ENCODE measurements at regions not wholly inside any gene's neighbourhood (a gene's known extent, or its start where the extent isn't known, plus 50 kb on each side); places are given as distances from the start of the nearest gene placed in this dataset.
"Not testable (repeated sequence)": the region's sequence is repeated elsewhere in the genome, so short reads cannot be mapped to it uniquely, and the experiment has no call there.

GRCh38 chr18:27366151-27366550 lies 181.0 kb upstream of the CHST9 start:
- no peak for DNase-seq

DNA sequence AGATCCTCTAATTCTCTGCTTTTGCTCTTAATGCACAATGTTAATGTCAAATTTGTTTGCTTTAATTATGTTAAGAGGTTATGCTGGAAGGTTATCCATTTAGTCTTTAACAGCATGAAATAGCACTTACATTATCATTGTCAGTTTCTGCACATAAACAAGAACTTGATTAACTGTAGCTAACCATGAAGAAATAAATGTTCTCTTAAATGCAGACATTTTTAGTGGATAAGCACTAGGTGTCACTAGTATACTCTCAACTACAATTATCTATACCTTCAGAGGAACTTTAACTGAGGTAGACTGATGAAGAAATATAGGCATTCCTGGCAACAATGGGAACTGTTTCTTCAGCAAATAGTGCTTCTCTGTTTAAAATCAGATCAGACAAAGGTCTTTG lies 178.8 kb upstream of the CHST9 start:
- no peak for DNase-seq

GRCh38 chr18:27361477-27361876 lies 176.4 kb upstream of the CHST9 start:
- no peak for DNase-seq

DNA sequence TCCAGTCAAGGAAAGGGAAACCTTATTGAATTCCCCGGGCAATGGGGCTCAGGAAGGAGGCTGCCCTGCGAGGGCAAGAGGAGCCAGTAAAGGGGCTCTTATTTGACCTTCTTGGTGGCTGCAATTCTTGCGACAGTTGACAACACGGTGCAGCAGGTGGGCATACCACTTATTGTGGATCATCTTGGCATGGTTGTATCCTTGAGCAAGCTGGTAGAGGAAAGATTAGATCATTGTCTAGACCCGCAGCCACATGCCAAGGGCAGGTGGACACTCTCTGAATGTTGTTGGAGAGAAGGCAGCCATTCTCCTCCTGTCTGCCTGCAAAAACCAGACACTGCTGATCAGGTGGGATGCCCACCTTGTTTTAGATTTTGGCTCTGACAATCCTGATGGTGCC lies 170.2 kb upstream of the CHST9 start:
- DNase-seq = no peak

- no peak for DNase-seq
These were observed 168.2 kb upstream of the CHST9 start for GRCh38 chr18:27353273-27353672.

DNA sequence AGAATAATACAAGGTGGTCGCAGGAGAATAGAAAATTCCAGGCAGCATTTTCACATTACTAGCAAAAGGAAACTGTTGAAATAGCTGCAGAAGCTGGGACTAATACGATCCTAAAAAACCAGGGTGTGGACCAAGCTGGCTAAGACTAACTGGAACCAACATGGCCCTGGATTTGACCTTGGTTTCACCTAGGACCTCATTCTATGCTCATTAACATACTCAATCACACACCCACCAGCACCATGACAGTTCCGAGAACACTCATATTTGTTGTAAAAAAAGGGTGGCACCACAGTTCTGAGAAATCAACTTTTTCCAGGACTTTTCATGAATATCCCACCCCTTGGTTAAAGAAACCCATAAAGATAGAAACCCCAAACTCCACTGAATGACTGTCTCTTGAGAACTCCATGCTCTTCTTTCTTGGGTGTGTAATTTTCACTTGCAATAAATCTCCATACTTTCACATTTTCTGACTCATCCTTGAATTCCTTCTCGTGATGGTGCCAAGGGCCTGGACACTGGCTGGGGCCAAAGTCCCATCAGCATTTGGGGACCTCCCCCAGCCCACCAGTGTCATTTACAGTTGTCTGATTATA lies 164.3 kb upstream of the CHST9 start:
- no peak for DNase-seq

GRCh38 chr18:27331606-27332005 lies 146.5 kb upstream of the CHST9 start:
- no peak for DNase-seq

DNA sequence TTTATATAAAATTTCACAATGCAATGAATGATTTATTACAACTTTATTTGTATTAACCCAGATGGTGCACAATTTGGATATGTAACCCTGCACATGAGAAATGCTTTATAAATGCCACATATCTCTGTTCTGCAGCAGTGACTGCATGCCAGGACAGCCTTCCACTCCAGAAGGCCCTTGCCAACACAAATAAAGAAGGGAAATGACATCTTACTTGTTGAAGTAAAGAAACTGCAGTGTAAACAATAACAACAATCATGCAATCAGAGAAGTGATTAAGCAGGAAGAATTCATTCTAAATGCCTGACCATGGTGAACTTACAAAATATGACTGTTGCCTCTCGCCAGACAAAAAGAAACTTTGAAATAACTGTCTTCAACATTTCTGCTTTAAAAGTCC lies 129.9 kb upstream of the CHST9 start:
- no peak for DNase-seq

DNA sequence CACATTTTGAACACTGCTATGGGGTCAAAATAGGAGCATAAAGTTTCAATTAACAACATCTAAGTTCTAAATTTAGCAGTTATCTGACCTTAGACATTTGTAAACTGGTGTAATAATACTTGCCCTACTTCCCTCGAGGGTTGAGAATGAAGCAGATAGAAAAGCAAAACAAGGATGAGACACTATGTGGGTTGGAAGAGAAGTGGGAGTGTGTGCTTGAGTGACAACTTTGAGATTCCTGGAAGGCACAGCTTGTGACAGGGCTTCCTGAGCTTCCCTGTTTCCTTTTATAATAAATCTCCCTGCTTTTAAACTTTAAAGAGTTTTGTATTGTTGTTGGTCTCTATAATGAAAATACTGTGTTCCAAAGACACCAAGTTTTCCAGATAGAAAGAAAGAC lies 128.6 kb upstream of the CHST9 start:
- no peak for DNase-seq

DNA sequence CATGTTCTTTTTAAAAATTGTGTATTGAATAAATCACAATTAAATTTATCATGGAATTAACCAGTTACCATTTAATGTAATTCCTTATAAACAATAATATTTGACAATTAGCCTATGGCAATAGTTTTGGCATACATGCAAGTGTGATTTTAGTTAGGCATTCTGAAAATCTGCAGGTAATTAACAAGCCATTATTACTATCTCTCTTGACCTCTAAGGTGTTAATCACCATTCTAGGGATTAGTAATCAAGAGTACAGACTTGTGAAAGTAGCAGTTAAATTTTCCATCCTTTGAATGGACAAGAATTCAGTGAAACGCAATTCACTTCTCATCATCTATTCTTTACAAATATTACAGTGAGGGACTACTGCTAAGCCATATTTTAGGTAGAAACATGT lies 127.7 kb upstream of the CHST9 start:
- no peak for DNase-seq

GRCh38 chr18:27312153-27312552 lies 127.0 kb upstream of the CHST9 start:
- DNase-seq = no peak

- no peak for DNase-seq
These were observed 126.0 kb upstream of the CHST9 start for GRCh38 chr18:27311114-27311513.

DNA sequence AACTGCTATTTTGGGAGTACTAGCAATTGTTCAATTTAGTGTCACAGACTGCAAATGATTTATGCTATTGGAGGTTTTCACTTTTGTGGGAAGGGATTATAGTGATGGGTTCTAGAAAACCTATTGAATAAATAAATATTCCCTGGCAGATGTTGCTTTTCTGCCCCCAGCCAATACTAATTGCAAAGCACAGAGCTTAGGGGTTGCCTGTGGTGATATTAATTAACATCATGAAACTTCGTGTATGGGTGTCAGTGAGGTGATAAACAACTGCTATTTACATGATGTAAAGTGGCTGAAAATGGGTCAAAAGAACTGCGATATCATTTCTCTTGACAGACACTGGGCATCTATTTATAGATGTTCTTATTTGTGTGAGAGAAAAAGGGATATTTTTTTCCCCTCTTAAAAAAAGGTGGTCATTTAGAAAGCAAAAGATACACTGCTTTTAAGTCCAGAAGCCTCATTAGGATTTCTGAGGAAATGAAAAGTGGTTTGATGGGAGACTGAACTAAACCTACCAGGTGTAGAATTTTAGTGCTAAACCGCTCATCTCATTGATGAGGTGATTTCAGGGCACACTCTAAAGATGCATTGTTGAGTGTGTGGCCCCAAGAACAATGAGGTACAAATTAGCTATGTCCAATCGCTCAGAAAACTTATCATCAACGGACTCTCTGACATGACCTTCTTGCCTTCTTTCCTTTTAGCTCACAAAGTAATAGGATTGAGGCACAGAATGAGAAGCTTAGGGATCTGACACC lies 116.7 kb upstream of the CHST9 start:
- DNase-seq = no peak

DNA sequence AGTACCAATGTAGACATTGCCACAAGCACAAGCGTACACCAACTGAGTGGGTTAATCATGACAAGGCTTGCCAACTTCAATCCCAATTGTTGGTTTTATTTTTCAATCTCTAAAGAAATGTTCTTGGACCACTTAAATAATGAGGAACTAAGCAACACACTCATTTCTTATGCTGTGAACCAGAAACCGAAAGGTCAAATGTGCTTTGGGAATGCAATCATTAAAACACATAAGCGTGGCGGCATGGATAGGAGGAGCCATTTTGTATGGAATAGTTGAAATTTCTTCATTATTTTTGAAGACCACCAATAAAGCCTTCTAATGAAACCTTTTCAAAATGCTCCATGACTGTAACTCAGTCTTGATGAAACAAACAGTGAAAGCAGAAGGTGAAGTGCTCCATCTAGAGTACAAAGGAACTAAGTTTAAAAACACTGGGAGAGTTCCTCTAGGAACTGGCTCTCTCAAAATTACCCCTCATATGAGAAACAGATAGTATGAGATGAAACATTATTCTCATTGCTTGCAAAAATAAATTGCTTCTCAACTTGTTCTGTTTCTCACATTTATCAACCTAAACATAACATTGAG lies 113.2 kb upstream of the CHST9 start:
- DNase-seq = no peak

- DNase-seq = not testable (repeated sequence)
These were observed 101.0 kb upstream of the CHST9 start for GRCh38 chr18:27285973-27286562.

GRCh38 chr18:27278131-27278530 lies 93.0 kb upstream of the CHST9 start:
- no peak for DNase-seq

DNA sequence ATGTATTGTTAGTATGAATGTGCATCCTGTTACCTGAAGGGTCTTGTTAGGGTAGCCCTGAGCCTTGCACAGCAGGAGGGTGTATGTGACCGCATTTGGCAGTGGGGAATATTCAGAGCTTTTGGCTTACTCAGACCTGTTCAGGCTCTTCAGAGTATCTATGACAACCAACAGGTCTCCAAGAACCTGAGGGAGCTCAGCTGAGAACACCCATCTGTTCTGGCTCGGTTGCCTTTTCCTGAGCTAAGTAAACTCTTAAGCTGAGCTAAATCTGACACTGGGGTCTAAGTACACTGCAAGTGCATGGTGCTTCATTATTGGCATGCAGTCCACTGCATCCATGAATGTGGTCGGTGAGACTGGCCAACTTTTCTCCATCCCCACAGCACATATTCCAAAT lies 92.4 kb upstream of the CHST9 start:
- DNase-seq = no peak

- DNase-seq = no peak
These were observed 91.8 kb upstream of the CHST9 start for GRCh38 chr18:27276886-27277285.

GRCh38 chr18:27276479-27276878 lies 91.4 kb upstream of the CHST9 start:
- DNase-seq = no peak

DNA sequence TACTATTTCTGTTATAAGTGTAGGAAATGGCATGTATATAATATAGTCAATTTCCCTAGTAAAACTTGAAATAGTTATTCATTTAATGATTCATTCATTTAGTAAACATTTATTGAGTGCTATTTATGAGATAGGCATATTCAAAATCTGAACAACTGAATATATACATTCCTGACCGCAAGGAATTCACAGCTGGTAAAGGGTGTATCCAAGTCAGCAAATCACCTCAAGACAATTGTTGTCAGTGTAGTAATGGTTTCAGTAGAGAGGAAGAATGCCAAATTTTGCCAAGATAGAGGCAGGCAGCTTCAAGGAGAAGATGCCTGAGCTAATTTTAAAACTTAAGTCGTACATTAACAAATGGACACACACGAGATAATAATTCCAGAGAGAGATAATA lies 89.8 kb upstream of the CHST9 start:
- no peak for DNase-seq

DNA sequence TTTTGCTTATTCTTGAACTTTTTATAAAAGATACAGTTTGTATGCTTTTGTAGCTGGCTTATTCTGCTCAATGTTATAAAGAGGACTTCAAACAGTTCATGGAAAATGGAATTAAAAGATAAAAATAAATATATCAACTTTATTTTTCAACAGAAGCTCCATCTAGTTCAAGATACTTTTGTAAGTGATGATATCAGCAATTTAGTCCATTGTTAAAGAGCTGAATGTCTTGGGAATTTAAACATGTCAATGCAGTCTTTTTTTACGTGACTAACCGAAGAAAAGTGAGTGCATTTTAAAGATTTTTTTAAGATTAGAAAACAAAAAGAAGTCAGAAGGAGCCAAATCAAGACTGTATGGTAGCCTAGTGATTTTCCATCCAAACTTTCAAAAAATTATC lies 85.4 kb upstream of the CHST9 start:
- DNase-seq = no peak

DNA sequence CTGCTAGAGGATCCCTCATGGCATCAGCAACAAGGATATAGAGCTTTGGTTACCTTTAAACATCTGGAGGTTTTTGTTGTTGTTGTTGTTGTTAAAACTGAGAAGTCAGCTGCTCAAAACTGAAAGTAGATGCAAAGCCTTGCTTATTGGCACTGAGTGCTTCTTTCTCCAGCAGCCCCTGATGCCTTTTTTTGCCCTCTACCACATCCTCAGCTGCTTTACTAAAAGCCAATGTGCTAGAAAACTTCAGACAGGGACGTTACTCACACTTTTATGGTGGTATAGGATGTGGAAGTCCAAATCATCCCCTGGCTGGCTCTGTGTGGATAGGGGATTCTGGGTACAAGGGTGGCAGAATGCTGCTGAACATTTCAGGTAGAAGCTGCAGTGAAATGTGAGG lies 78.3 kb upstream of the CHST9 start:
- no peak for DNase-seq

DNA sequence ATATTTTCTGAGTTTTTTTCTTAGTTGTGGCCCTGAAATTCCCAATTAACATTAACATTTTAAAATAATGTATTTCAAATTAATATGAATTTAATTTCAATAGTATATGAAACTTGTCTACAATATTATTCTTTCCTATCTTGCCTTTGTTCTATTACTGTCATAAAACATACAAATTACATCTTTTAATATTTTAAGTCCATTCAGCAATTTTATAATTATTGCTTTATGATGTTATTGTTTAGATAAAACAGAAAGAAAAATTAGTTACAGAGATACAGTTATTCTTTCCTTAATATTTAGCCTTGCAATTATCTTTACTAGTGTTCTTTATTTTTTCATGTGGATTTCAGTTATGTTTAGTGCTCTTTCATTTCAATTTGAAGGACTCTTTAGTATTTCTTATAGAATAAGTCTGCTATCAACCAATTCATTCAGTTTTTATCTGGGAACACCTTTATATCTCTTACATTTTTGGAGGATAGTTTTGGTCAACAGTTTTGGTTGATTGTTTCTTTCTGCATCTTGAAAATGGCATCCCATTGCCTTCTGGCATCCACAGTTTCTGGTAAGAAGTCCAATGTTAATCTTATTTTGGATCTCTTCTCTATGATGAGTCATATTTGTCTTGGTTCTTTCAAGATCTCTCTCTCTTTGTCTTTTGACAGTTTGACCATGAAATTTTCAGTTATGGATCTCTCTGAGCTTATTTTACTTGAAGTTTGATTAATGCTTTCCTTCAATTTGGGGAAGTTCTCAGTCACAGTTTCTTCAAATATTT lies 76.9 kb upstream of the CHST9 start:
- no peak for DNase-seq

Data from occipital lobe (tissue), 1 donor.